HG02610 (cell line): ENCODE measurements at regions not wholly inside any gene's neighbourhood (a gene's known extent, or its start where the extent isn't known, plus 50 kb on each side); places are given as distances from the start of the nearest gene placed in this dataset.
"Not testable (repeated sequence)": the region's sequence is repeated elsewhere in the genome, so short reads cannot be mapped to it uniquely, and the experiment has no call there.

ENCODE experiments used
- ATAC-seq: cut with Tn5 transposase; IDR thresholded peaks from one replicate; pipeline ENCODE4 v1.9.1; 2021; ENCODE audit warnings: mild to moderate bottlenecking, moderate library complexity; ENCODE audit not compliant: unreplicated experiment

DNA sequence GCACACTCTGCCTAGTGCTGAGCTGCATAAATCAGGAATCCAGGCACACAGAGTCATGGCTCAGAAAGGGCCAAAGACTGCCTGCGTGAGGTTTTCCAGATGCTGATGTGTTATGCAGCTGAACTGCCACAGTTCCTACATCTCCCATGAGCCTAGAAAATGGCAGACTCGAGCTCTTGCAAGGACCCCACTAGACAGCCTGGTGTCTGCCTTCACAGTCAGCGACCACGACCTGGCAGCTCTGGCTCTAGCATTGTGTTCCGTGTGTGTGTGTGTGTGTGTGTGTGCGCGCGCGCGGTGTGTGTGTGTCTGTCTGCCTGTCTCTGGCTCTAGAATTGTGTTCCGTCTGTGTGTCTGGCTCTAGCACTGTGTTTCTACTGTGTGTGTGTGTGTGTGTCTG, 203.6 kb upstream of the AGTR2 start:
- ATAC-seq, result no peak

DNA sequence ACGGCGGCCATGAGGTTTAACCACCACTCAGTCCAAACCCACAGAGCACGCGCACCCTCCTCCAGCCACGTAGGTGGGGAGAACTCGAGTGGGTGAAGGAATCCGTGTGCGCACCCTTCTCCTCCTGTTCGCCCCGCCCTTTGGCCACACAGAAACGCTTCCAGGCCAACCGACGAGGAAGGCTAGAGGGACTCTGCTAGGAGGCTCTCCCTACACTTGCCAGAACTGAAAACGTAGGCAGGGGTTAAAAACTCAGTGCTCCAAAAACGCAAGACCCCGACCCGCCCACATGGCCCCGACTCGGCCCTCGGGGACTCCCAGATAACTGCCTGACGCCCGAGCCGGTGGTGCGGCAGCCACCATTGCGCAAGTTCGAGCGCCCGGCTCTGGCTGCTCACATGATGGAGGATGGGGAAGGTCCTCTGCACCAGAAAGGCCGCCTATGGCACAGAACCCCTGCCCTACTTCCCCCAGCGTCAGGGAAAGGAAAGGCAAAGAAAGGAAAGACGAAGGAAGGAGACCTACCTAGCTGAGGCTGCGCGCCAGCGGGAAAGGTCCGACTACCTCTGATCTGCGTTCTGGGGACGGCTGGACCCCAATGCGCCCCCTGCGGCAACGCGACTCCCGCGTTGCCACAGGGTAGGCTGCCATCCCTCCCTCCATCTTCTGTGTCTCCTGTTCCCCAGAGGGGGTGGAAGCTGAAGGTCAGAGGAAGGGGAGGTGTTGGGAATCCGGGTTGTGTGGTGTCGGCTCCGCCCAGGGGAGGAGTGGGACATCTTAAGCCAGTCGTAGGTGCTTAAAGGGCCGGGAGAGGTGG, 201.9 kb upstream of the AGTR2 start:
- ATAC-seq, result no peak

DNA sequence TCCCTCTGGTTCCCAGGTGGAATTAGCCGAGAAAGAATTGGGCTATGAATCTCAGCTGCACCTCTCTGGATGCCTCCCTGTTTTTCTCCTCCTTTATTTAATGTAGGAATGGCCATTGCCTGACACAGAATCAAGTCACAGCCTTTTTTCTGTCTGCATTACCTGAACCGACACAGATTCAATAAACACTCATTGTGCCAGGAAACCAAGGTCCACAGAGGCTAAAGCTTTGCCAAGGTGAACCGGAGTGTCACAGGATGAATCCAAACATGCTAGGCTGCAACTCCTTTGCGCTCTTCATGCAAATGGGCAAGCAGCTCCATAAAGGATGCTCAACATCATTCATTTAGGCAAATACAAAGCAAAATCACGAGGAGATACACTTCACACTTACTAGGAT, 199.8 kb upstream of the AGTR2 start:
- ATAC-seq, result no peak

DNA sequence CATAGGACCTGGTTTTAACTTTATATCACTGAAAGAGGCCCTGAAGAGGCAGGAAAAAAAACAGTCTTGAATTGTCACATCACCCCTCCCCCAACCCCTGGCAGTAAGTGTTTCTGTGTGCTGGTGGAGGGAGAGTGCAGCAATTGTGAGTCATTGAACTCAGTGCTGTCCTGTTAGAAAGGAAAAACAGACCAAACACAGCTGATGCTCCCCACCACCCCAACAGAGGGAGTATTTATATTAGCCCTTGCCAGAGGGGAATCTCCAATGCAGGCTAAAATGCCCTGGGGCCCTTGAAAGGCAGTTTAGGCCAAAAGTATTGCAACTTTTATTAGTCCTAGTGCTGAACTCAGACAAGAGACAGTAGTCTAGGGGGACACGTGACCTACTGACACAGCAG, 197.8 kb upstream of the AGTR2 start:
- no peak for ATAC-seq

DNA sequence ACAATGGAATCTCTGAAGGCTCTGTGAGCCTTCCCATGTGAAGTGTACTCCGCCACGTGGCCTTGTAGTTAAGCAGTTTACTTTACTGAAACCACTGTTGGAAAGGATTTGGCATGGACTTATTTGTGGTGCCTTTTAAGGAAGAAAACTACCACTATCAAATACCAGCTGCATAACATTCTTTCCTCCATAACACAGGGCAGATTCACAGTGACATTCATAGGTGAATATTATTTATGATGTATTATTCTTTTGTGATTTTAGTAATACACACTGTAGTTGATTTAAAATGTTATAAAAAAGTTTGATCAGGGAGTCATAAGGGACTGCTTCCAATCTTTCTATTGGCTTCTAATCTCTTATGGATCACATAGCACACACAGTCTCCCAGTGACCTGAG, 192.5 kb upstream of the AGTR2 start:
- no peak for ATAC-seq

DNA sequence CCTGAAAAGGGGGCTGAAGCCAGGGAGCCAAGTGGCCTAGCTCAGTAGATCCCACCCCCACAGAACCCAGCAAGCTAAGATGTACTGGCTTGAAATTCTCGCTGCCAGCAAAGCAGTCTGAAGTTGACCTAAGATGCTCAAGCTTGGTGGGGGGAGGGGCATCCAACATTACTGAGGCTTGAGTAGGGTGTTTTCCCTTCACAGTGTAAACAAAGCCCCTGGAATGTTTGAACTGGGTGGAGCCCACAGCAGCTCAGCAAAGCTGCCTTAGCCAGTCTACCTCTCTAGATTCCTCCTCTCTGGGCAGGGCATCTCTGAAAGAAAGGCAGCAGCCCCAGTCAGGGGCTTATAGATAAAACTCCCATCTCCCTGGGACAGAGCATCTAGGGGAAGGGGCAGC, 187.4 kb upstream of the AGTR2 start:
- not testable (repeated sequence) for ATAC-seq

DNA sequence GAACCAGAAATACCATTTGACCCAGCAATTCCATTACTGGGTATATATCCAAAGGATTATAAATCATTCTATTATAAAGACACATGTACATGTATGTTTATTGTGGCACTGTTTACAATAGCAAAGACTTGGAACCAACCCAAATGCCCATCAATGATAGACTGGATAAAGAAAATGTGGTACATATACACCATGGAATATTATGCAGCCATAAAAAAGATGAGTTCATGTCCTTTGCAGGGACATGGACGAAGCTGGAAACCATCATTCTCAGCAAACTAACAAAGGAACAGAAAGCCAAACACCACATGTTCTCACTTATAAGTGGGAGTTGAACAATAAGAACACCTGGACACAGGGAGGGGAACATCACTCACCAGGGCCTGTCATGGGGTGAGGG, 183.1 kb upstream of the AGTR2 start:
- ATAC-seq, result not testable (repeated sequence)

DNA sequence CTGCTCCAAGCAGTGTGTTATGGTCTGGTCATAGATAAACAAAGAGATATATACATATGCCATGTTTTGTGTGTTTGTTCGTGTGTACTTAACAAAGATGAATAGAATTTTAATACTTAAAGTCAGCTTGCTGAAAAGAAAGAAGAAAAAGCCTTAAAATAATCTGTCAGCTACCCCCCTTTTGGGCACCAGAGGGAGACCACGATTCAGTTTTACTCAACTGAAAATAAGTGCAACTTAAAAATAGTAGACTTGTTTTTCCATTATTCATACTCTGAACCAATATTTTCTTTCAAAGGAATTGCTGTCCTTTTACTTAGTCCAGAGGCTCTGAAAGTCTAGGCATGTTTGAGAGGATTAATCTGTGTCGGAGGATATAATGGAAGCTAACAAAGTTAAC, 181.7 kb upstream of the AGTR2 start:
- ATAC-seq, result no peak

DNA sequence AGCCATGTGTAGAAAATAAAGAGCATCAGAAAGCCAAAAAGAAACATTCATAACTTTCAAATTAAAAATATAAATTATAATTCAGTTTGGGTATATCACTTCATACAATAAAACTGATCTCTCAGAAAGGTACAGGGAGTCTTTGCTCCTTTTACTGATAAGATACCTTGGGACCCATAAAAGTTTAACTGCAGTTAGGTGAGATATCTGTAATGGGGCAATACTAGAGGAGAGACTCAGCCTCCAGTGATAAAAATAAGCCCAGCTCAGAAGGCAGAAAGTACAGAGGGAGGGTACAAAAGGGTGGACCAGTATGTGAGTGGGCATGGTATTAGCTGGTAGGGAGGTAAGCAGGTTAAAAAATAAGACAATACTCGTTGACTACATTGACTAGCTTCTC, 180.9 kb upstream of the AGTR2 start:
- no peak for ATAC-seq

DNA sequence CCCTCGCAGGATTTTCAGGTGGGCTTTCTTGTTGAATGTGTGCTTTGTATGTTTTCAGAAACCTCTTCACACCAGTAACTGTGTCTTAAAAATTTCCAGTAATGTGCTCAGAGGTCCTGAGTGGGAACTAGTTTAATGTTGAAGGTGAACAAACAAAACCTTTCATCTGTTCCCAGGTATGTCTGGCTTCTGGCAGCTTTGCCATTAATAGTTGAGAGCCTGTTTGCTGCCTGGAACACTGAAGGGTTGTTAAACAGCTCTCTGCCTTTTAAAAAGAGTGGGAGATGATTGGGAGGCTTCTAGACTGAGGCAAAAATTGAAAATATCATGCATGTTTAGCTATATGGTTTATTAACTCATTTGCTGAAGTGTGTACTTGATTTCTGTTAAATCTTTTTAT, 161.2 kb upstream of the AGTR2 start:
- no peak for ATAC-seq

DNA sequence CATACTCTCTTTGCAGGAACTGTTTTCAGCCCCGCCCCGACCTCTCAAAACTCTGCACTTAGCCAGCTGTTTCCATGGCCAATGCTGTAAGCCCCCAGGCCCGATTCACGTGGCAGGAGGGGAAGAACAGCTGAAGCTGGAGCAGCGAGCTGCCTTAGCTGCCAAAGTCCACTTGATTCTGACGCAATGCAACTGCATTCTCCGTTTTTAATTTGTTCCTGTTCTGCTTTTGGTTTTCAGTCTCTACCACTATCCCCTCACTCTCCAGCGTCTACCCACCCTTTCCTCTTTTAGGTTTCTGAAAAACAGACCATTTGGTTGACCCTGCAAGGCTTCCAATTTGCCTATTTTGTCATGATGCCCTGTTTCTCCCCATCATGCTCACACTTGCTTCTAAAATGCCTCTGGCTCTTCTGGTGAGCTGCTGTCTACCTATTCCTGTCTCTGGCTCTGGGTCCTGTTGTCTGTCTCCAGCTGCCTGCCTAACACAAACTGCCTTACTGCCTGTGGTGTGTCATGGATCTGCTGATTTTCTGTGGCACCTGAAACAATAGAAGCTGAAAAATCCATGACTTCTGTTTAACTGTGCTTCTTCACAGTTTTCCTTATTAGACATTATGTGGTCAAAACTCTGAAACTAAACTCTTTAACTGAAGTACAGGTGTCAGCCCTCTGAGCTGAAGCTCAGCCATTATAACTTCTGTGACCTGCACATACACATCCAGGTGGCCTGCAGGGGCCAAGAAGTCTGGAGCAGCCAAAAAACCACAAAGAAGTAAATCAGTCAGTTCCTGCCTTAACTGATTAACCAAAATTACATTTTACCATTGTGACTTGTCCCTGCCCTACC, 160.5 kb upstream of the AGTR2 start:
- peak; percentile 76 for ATAC-seq

DNA sequence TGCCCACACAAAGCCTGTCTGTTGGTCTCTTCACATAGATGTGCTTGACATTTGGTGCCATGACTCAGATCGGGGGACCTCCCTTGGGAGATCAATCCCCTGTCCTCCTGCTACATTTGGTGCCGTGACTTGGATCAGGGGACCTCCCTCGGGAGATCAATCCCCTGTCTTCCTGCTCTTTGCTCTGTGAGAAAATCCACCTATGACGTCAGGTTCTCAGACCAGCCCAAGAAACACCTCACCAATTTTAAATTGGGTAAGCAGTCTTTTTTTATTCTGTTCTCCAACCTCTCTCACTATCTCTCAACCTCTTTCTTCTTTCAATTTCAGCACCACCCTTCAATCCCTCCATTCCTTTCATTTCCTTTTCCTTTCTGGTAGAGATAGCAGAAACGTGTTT, 159.6 kb upstream of the AGTR2 start:
- no peak for ATAC-seq

DNA sequence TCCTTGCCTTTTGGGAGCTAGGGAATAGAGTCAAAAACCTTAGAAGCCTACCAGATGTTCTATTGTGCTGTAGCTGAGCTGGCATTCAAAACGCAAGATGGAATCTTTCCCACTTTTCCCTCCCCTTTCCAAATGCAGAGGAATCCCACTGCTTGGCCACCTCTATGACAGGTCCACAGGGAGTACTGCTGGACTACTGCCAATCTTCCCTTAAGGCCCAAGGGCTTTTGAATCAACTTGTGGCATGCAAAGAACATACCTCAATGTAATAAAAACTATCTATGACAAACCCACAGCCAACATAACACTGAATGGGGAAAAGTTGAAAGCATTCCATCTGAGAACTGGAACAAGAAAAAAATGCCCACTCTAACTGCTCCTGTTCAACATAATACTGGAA, 139.2 kb upstream of the AGTR2 start:
- no peak for ATAC-seq
